Coronary artery (tissue), 2 donors: ENCODE measurements at regions not wholly inside any gene's neighbourhood (a gene's known extent, or its start where the extent isn't known, plus 50 kb on each side); places are given as distances from the start of the nearest gene placed in this dataset.
"Not testable (repeated sequence)": the region's sequence is repeated elsewhere in the genome, so short reads cannot be mapped to it uniquely, and the experiment has no call there.

ENCODE experiments used
- DNase-seq: peaks from one replicate; pipeline ENCODE4 v3.0.0-alpha.2; 2017; ENCODE audit warnings: low spot score
- H3K27ac ChIP-seq, 2 donors: fragments of 200-600 bp; sonication (generic); one replicate each; pipeline ENCODE4 v1.5.1; 2016 to 2019
- H3K4me3 ChIP-seq: fragments of 200-600 bp; sonication (generic); 2 replicates; pipeline ENCODE4 v1.5.1; 2016; ENCODE audit warnings: mild to moderate bottlenecking, moderate library complexity
- TF ChIP-seq, protein P1 (sequence below): fragments of 200-600 bp; sonication (generic); IDR thresholded peaks from one replicate; pipeline ENCODE4 v1.5.1; 2019; ENCODE audit warnings: antibody characterized with exemption

DNA sequence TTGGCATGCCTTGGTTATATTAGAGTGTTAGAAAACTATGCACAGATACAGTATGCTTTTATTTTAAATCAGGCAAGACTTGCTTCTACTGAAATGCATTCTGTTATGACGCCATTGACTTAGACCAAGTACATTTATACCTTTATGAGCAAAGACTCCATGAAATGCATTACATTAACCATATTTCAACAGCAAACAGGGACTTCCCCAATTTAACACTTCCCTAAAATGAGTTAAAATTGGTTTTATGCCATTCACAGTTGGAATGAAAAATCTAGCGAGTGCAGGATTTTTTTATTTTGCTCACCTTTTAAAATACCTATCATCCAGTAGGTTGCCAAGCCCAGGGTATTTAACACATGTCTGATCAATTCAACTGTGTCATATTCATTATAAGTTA lies 272.1 kb upstream of the IZUMO3 start:
- no peak for DNase-seq

DNA sequence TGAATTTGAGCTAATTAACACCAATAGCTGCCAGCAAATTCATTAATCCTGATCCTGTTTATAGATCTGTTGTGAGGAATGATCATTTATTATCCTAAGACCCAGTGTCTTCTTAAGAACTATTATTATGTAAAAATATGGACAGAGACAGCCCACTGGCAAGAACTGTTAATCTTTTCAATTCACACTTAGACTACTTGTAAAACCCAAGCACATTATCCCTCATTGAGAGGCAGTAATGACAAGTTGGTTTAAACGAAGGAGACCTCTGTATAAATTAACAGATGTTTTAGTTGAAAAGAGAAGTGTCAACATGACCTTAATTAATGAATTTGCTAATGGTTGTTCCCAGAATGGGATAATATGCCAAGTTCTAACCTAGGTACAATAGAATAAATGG lies 270.3 kb upstream of the IZUMO3 start:
- no peak overlapping the region for H3K4me3 ChIP-seq
- DNase-seq = no peak
- TF ChIP-seq, protein P1, sequence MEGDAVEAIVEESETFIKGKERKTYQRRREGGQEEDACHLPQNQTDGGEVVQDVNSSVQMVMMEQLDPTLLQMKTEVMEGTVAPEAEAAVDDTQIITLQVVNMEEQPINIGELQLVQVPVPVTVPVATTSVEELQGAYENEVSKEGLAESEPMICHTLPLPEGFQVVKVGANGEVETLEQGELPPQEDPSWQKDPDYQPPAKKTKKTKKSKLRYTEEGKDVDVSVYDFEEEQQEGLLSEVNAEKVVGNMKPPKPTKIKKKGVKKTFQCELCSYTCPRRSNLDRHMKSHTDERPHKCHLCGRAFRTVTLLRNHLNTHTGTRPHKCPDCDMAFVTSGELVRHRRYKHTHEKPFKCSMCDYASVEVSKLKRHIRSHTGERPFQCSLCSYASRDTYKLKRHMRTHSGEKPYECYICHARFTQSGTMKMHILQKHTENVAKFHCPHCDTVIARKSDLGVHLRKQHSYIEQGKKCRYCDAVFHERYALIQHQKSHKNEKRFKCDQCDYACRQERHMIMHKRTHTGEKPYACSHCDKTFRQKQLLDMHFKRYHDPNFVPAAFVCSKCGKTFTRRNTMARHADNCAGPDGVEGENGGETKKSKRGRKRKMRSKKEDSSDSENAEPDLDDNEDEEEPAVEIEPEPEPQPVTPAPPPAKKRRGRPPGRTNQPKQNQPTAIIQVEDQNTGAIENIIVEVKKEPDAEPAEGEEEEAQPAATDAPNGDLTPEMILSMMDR = no peak
- no peak overlapping the region for H3K27ac ChIP-seq

More for the DNA sequence above, 272.1 kb upstream of the IZUMO3 start:
- H3K4me3 ChIP-seq = no peak overlapping the region
- TF ChIP-seq, protein P1 = no peak
- H3K27ac ChIP-seq = no peak overlapping the region

DNA sequence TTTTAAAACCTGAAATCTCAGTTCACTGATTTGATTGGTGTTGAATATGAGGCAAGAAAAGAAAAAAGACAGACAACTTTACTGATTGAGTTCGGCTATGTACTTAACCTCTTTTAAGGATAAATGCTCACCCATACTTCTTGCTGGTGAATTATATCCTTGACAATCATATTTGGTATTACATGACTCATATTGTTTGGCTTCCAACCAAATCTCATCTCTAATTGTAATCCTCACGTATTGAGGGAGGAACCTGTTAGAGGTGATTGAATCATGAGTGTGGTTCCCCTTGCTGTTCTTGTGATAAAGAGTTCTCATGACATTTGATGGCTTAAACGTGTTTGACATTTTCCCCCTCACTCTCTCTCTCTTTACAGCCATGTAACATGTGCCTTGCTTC lies 255.6 kb upstream of the IZUMO3 start:
- Histone ChIP-seq H3K27ac (no peak overlapping the region), H3K4me3 (no peak overlapping the region)
- TF ChIP-seq, protein P1 = no peak
- no peak for DNase-seq

DNA sequence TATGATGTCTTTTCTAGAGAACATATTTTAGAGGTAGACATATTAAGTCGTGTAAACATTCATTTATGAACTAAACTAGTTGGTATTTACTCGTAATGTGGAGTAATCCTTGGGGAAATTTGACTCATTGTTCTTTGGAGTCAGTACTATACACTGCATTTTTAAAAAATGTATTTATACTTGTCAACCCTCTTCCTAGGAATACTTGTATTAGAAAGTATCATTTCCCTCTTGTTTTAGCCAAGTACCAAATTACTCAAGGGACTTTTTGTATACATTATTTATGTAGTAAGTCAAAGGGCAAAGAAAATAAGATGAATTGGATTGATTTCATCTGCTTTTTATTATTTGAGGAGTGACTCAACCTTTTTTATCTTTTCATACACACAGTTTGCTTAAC lies 248.1 kb upstream of the IZUMO3 start:
- no peak for DNase-seq
- Histone ChIP-seq H3K4me3 (no peak overlapping the region), H3K27ac (no peak overlapping the region)
- TF ChIP-seq, protein P1 = no peak

DNA sequence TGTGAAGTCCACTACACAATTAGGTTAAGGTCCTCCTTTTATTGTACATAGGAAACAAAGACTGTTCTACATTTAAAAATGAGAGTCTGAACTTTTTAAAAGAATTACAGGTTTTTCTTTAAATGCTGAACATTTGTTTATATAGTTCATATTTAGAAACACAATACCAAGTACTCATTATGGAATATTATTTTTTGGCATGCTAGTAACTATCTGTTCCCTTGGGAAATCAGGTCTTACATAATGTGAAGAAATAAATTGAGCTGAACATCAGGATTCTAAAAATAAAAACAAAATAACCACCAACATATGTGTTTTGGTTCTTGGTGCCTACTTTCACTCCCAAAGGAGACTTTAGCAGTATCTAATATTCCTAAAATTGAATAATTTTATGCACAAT lies 230.5 kb upstream of the IZUMO3 start:
- H3K27ac ChIP-seq = no peak overlapping the region
- H3K4me3 ChIP-seq = no peak overlapping the region
- DNase-seq = no peak
- TF ChIP-seq, protein P1 = no peak

DNA sequence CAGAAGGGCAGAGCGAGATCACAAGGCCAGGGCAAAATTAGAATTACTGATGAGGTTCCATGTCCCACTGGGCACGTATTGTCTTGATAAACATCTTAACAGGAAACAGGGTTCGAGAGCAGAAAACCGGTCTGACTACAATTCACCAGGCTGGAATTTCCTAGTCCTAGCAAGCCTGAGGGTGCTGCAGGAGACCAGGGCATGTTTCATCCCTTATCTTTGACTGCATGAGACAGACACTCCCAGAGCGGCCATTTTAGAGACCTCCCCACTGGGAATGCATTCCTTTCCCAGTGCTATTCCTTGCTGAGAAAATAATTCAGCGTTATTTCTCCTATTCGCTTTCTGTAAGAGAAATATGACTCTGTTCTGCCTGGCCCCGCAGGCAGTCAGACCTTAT lies 228.5 kb upstream of the IZUMO3 start:
- H3K4me3 ChIP-seq, DNase-seq, H3K27ac ChIP-seq: not testable (repeated sequence)

DNA sequence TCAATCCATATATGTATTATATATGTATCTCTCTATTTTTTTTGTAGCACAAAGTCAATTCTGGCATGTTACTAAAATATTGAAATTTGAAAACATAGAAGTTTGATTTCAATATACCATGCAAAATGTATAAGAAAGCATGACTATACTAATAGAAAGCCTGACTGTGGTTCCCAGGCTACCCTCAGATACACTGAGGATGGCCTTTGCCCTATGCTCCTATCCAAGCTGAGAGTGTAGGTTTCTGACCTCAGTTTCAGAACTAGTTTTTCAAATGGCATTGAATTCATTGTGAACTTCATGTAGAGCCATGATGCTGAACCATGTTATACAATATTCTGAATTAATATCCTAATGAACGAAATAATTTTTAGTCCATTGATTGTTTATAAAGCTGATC lies 220.4 kb upstream of the IZUMO3 start:
- TF ChIP-seq, protein P1 = no peak
- DNase-seq = no peak
- Histone ChIP-seq H3K4me3 (no peak overlapping the region), H3K27ac (no peak overlapping the region)
